Testis (tissue), 2 donors: ENCODE measurements at regions not wholly inside any gene's neighbourhood (a gene's known extent, or its start where the extent isn't known, plus 50 kb on each side); places are given as distances from the start of the nearest gene placed in this dataset.
"Not testable (repeated sequence)": the region's sequence is repeated elsewhere in the genome, so short reads cannot be mapped to it uniquely, and the experiment has no call there.

Experiments used
- CTCF ChIP-seq, 3 experiments: fragments of 450-650 bp in 2 of 3; fragments of 200-600 bp in 1 of 3; sonication (generic) in 1 of 3; IDR thresholded peaks; one replicate each; pipeline ENCODE4 v1.5.1; 2016 to 2019; ENCODE audit warnings: antibody characterized with exemption in 3 of 3, mild to moderate bottlenecking in 2 of 3, moderate library complexity in 1 of 3
- POLR2A ChIP-seq: fragments of 450-650 bp; IDR thresholded peaks from one replicate; pipeline ENCODE4 v1.6.1; 2017; ENCODE audit warnings: antibody characterized with exemption, mild to moderate bottlenecking, moderate library complexity

GRCh38 chr7:73205594-73205993 lies 103.0 kb downstream of the NSUN5 start:
- TF ChIP-seq CTCF (IDR thresholded peaks at IDR 0.05); POLR2A: not testable (repeated sequence)
